ENCODE measurements at regions not wholly inside any gene's neighbourhood (a gene's known extent, or its start where the extent isn't known, plus 50 kb on each side); places are given as distances from the start of the nearest gene placed in this dataset.

- H3K4me2 ChIP-seq (ENCODE audit: control insufficient read depth, insufficient read depth) = no peak overlapping the region
- H3K4me1 ChIP-seq (ENCODE audit: control insufficient read depth, insufficient read depth, low read length) = no peaks in the 10 kb centered on the region
- H3K27ac ChIP-seq (ENCODE audit: control insufficient read depth, insufficient read depth) = no peak overlapping the region
- H3K9ac ChIP-seq (ENCODE audit: control insufficient read depth, insufficient read depth, low read length) = no peak overlapping the region
- BruUV-seq (replicated peaks) = no TSS peak
- DNase-seq (ENCODE audit: low read depth, low spot score) (no peak), FAIRE-seq (no peak), ATAC-seq (no peak)
- CTCF ChIA-PET = no interaction called here
- TF ChIP-seq ZNF592 (IDR thresholded peaks at IDR 0.05) (no peak), BCL3 (IDR thresholded peaks at IDR 0.05; ENCODE audit: borderline replicate concordance, insufficient read depth, low read depth, low read length, poor library complexity, severe bottlenecking) (no peak), CEBPB (IDR thresholded peaks at IDR 0.05; ENCODE audit: borderline replicate concordance in 1 of 2, low read depth in 2 of 2, low read length in 2 of 2) (no peak), BCL11A (IDR thresholded peaks at IDR 0.05; ENCODE audit: low read depth, low read length) (no peak), ATF3 (IDR thresholded peaks at IDR 0.05; ENCODE audit: borderline replicate concordance, extremely low read depth, low read depth, low read length) (no peak), FOXM1 (IDR thresholded peaks at IDR 0.05; ENCODE audit: low read depth, low read length) (no peak), SMAD1 (IDR thresholded peaks at IDR 0.05; ENCODE audit: low read depth, partially characterized antibody) (no peak), MEF2B (IDR thresholded peaks at IDR 0.05; ENCODE audit: partially characterized antibody, poor library complexity, severe bottlenecking) (no peak), SREBF1 (IDR thresholded peaks at IDR 0.05; ENCODE audit: low read length) (no peak), JUND (IDR thresholded peaks at IDR 0.05; ENCODE audit: low read depth, low read length) (no peak), USF2 (IDR thresholded peaks at IDR 0.05; ENCODE audit: borderline replicate concordance, low read depth, low read length) (no peak), STAT1 (conservative IDR thresholded peaks at IDR 0.05) (no peak), NFYA (IDR thresholded peaks at IDR 0.05; ENCODE audit: borderline replicate concordance, low read depth, low read length) (no peak), NR2F1 (conservative IDR thresholded peaks at IDR 0.05) (no peak), JUNB (IDR thresholded peaks at IDR 0.05) (no peak)
- SMC1A ChIA-PET (ENCODE audit: uncharacterized antibody, unreplicated experiment) = no interaction called here
- no peaks in the 10 kb centered on the region for H3K79me2 ChIP-seq (ENCODE audit: control insufficient read depth, insufficient read depth, low read length)
- no peaks in the 10 kb centered on the region for H3K36me3 ChIP-seq (ENCODE audit: control insufficient read depth in 2 of 2, insufficient read depth in 2 of 2, low read length in 1 of 2)
- no peak overlapping the region for H3K4me3 ChIP-seq
- no peaks in the 10 kb centered on the region for H4K20me1 ChIP-seq (ENCODE audit: control insufficient read depth, insufficient read depth)
- no peaks in the 10 kb centered on the region for H3K9me3 ChIP-seq (replicated peaks; ENCODE audit: control insufficient read depth, insufficient read depth, low read length)
- POLR2A ChIA-PET = no interaction called here
- in situ Hi-C loops (cut with MboI) = no loop called here
- RAD21 ChIA-PET (ENCODE audit: unreplicated experiment) = no interaction called here
- H3K27me3 ChIP-seq (replicated peaks in 1 of 2; ENCODE audit: control insufficient read depth in 2 of 2, insufficient read depth in 2 of 2, low read length in 1 of 2) = peaks cover 0 to 2% of the 10 kb centered on the region in 2 experiments; a peak in 2 of 4 replicates
- intact Hi-C loops (cut with micrococcal nuclease; ENCODE audit: unreplicated experiment) = no loop called here
- WGBS (ENCODE audit: insufficient coverage, insufficient replicate concordance, low lambda C conversion rate, missing lambda C conversion rate) = 51% methylated on average over 27 of the region's 34 CpGs
- H2AFZ ChIP-seq (ENCODE audit: control insufficient read depth, low read depth, low read length) = no peak overlapping the region
Measured at GRCh38 chr5:123285122-123286023, 137.8 kb downstream of the CEP120 start.

Measured in GM12878 (cell line).